A673 (cell line): ENCODE measurements at regions not wholly inside any gene's neighbourhood (a gene's known extent, or its start where the extent isn't known, plus 50 kb on each side); places are given as distances from the start of the nearest gene placed in this dataset.

Experiments used
- BruUV-seq: library from RNA; stranded (reverse); fragments of 400-500 nt; replicated peaks from 2 replicates; lab custom pipeline; 2021; lab: Mats Ljungman, UMichigan
- CTCF ChIA-PET: fragments of 300-600 bp; sonication (Branson Sonifier 250); formaldehyde crosslinking; loops from one replicate; lab custom pipeline; 2022; ENCODE audit warnings: antibody characterized with exemption; lab: Charles Lee
- POLR2A ChIA-PET: fragments of 300-600 bp; sonication (Branson Sonifier 250); formaldehyde crosslinking; loops from one replicate; lab custom pipeline; 2022; ENCODE audit warnings: antibody characterized with exemption; ENCODE audit not compliant: low non-redundant PET; lab: Charles Lee
- DNase-seq: peaks from one replicate; pipeline ENCODE4 v3.0.0-alpha.2; 2015; ENCODE audit warnings: low spot score
- H3K27ac ChIP-seq: fragments of 200-600 bp; sonication (generic); 2 replicates; pipeline ENCODE4 v1.5.1; 2016; ENCODE audit warnings: mixed run types, low read depth, mild to moderate bottlenecking, mixed read lengths, antibody characterized with exemption, low read length; ENCODE audit not compliant: poor library complexity, severe bottlenecking
- H3K27me3 ChIP-seq: fragments of 200-600 bp; sonication (generic); replicated peaks from 2 replicates; pipeline ENCODE4 v1.6.1; 2017; ENCODE audit warnings: mixed run types, low read depth, mild to moderate bottlenecking, mixed read lengths, antibody characterized with exemption, low read length; ENCODE audit not compliant: insufficient read depth, poor library complexity
- H3K36me3 ChIP-seq: fragments of 200-600 bp; sonication (generic); 2 replicates; pipeline ENCODE4 v1.6.1; 2016; ENCODE audit warnings: mixed run types, mild to moderate bottlenecking, mixed read lengths, antibody characterized with exemption, low read length; ENCODE audit not compliant: insufficient read depth, poor library complexity, severe bottlenecking
- H3K4me1 ChIP-seq: fragments of 200-600 bp; sonication (generic); 2 replicates; pipeline ENCODE4 v1.6.1; 2017; ENCODE audit warnings: mixed run types, mild to moderate bottlenecking, mixed read lengths, antibody characterized with exemption, low read length; ENCODE audit not compliant: insufficient read depth, poor library complexity, severe bottlenecking
- H3K4me3 ChIP-seq: fragments of 200-600 bp; sonication (generic); 2 replicates; pipeline ENCODE4 v1.5.1; 2016; ENCODE audit warnings: low read depth, mixed run types, mild to moderate bottlenecking, mixed read lengths, low read length; ENCODE audit not compliant: poor library complexity, severe bottlenecking
- H3K9me3 ChIP-seq: fragments of 200-600 bp; sonication (generic); 2 replicates; pipeline ENCODE4 v1.6.1; 2016; ENCODE audit warnings: mixed run types, low read depth, mild to moderate bottlenecking, mixed read lengths, antibody characterized with exemption, low read length; ENCODE audit not compliant: poor library complexity, severe bottlenecking
- CTCF ChIP-seq: fragments of 300-800, 200-600 bp; sonication (generic); conservative IDR thresholded peaks from 2 replicates; pipeline ENCODE4 v1.5.1; 2017; ENCODE audit warnings: low read depth, mild to moderate bottlenecking, antibody characterized with exemption, low read length, moderate library complexity, mixed read lengths
- EZH2 ChIP-seq: fragments of 200-600 bp; sonication (generic); IDR thresholded peaks from 2 replicates; pipeline ENCODE4 v1.6.1; 2017; ENCODE audit warnings: borderline replicate concordance, low read depth, mild to moderate bottlenecking, mixed read lengths, antibody characterized with exemption, low read length; ENCODE audit not compliant: poor library complexity, severe bottlenecking
- intact Hi-C: fragments of 100-400 bp; cut with micrococcal nuclease; formaldehyde crosslinking; loops from one replicate; pipeline ENCODE4 v1.10.0; 2022; ENCODE audit not compliant: unreplicated experiment

GRCh38 chr4:140256941-140257340 is 103.0 kb upstream of the MAML3 start:
- no TSS peak for BruUV-seq
- Histone ChIP-seq H3K9me3 (no peaks in the 10 kb centered on the region), H3K4me3 (no peak overlapping the region), H3K36me3 (no peaks in the 10 kb centered on the region), H3K27ac (no peak overlapping the region), H3K27me3 (no peaks in the 10 kb centered on the region), H3K4me1 (peaks cover 12% of the 10 kb centered on the region)
- DNase-seq = no peak
- CTCF ChIA-PET = no interaction called here
- POLR2A ChIA-PET = no interaction called here
- no peak for TF ChIP-seq EZH2
- no peak for TF ChIP-seq CTCF
- intact Hi-C loops = no loop called here

DNA sequence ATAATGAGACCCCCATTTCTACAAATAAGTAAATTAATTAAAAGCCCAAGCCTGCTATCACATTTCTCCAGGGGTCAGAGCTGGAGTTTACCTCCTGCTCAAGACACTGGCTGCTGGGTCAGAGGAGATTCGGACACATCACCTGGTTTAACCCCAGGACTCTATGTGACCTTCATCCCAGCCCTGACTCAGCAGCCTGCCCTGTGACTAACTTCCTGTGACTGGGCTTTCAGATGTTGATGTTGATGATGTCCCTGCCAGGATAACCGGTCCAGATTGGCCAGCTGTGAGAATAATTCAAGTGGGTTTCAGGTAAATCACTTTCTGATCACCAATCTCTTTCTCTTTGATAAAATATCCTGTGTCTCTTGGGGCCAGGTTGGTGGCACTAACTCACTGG is 102.4 kb upstream of the MAML3 start:
- Histone ChIP-seq H3K4me3 (no peak overlapping the region), H3K27ac (no peak overlapping the region), H3K9me3 (no peaks in the 10 kb centered on the region), H3K4me1 (peaks cover 13% of the 10 kb centered on the region), H3K36me3 (no peaks in the 10 kb centered on the region), H3K27me3 (no peaks in the 10 kb centered on the region)
- no peak for DNase-seq
- BruUV-seq = no TSS peak
- no peak for TF ChIP-seq EZH2
- ChIA-PET POLR2A (no interaction called here), CTCF (no interaction called here)
- intact Hi-C loops = no loop called here

GRCh38 chr4:140255927-140256326 is 101.9 kb upstream of the MAML3 start:
- peaks cover 13% of the 10 kb centered on the region for H3K4me1 ChIP-seq
- intact Hi-C loops = no loop called here
- TF ChIP-seq EZH2 (no peak), CTCF (no peak)
- H3K27me3 ChIP-seq = no peaks in the 10 kb centered on the region
- DNase-seq = no peak
- no peaks in the 10 kb centered on the region for H3K36me3 ChIP-seq
- no peak overlapping the region for H3K27ac ChIP-seq
- ChIA-PET POLR2A (no interaction called here), CTCF (no interaction called here)
- no peaks in the 10 kb centered on the region for H3K9me3 ChIP-seq
- H3K4me3 ChIP-seq = no peak overlapping the region
- BruUV-seq = no TSS peak

DNA sequence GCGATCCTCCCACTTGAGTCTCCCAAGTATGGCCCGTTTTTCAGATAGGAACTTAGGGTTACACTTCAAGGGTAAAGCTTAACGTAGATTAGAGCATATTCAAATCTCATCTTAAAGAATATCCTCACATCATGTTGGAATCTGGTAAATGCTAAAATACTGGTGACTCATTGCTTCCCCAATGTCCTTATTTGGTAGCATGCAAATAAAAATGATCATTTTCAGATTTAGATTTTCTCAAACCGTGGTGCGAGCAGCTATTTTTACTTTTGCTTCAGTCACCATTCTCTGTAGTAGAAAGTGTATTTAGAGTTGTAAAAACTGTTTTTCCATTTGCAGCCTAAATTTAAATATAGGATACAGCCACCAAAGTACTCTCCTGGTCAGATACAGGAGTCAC is 101.5 kb upstream of the MAML3 start:
- Histone ChIP-seq H3K27ac (no peak overlapping the region), H3K9me3 (no peaks in the 10 kb centered on the region), H3K4me3 (no peak overlapping the region), H3K36me3 (no peaks in the 10 kb centered on the region), H3K27me3 (no peaks in the 10 kb centered on the region), H3K4me1 (peaks cover 13% of the 10 kb centered on the region)
- no peak for DNase-seq
- TF ChIP-seq CTCF (no peak), EZH2 (no peak)
- BruUV-seq = no TSS peak
- POLR2A ChIA-PET = no interaction called here
- intact Hi-C loops = no loop called here
- CTCF ChIA-PET = no interaction called here
